SK-N-SH (cell line): ENCODE measurements at regions not wholly inside any gene's neighbourhood (a gene's known extent, or its start where the extent isn't known, plus 50 kb on each side); places are given as distances from the start of the nearest gene placed in this dataset.

Experiments
- CTCF ChIA-PET: fragments of 300-600, 350-600 bp; formaldehyde crosslinking; extraction: SDS; loops from one replicate; lab custom pipeline; 2021; lab: Yijun Ruan, JAX
- POLR2A ChIA-PET: fragments of 350-600 bp; sonication (Branson Sonifier 250); formaldehyde crosslinking; extraction: SDS; loops from one replicate; lab custom pipeline; 2020; ENCODE audit warnings: antibody characterized with exemption, inconsistent platforms; lab: Yijun Ruan, JAX
- DNase-seq: peaks from one replicate; pipeline ENCODE4 v3.0.0; 2012
- H2AFZ ChIP-seq: fragments of 200-600 bp; sonication (generic); 2 replicates; pipeline ENCODE4 v1.8.1; 2016; ENCODE audit warnings: antibody characterized with exemption, mild to moderate bottlenecking, low read depth
- H3F3A ChIP-seq: fragments of 200-600 bp; sonication (generic); replicated peaks from 2 replicates; pipeline ENCODE3; 2016; ENCODE audit warnings: antibody characterized with exemption, mild to moderate bottlenecking; ENCODE audit not compliant: insufficient read depth
- H3K27ac ChIP-seq, 2 experiments: fragments of 200-500 bp in 1 of 2; fragments of 200-600 bp in 1 of 2; sonication (Bioruptor generic) in 1 of 2; sonication (generic), shearing (Covaris generic) in 1 of 2; 2 replicates each; pipeline versions ENCODE4 v1.5.1 to v1.6.1; 2014 to 2016; ENCODE audit warnings: low read depth in 2 of 2, inconsistent platforms in 1 of 2, low read length in 1 of 2, mild to moderate bottlenecking in 1 of 2, mixed read lengths in 1 of 2
- H3K27me3 ChIP-seq: fragments of 200-600 bp; sonication (generic), shearing (Covaris generic); 2 replicates; pipeline ENCODE4 v1.6.1; 2016; ENCODE audit warnings: mixed run types; ENCODE audit not compliant: insufficient read depth
- H3K36me3 ChIP-seq, 2 experiments: fragments of 200-500 bp in 1 of 2; fragments of 200-600 bp in 1 of 2; sonication (Bioruptor generic) in 1 of 2; sonication (generic) in 1 of 2; replicated peaks in 1 of 2; 2 replicates each; pipeline versions ENCODE3 to v1.5.1; 2014 to 2016; ENCODE audit warnings: low read length in 1 of 2, mild to moderate bottlenecking in 1 of 2; ENCODE audit not compliant: insufficient read depth in 2 of 2, control insufficient read depth in 1 of 2
- H3K4me1 ChIP-seq, 2 experiments: fragments of 200-500 bp in 1 of 2; fragments of 200-600 bp in 1 of 2; sonication (Bioruptor generic) in 1 of 2; sonication (generic), shearing (Covaris generic) in 1 of 2; 2 replicates each; pipeline versions ENCODE4 v1.5.1 to v1.6.1; 2014 to 2016; ENCODE audit warnings: low read depth in 1 of 2, low read length in 1 of 2, mixed run types in 1 of 2; ENCODE audit not compliant: insufficient read depth in 2 of 2, control insufficient read depth in 1 of 2
- H3K4me2 ChIP-seq: fragments of 200-600 bp; sonication (generic), shearing (Covaris generic); 2 replicates; pipeline ENCODE4 v1.6.1; 2017; ENCODE audit warnings: mixed run types
- H3K4me3 ChIP-seq, 2 experiments: fragments of 200-500 bp in 1 of 2; fragments of 200-600 bp in 1 of 2; sonication (Bioruptor generic) in 1 of 2; sonication (generic), shearing (Covaris generic) in 1 of 2; 2 replicates each; pipeline versions ENCODE4 v1.5.1 to v1.8.1; 2014 to 2016; ENCODE audit warnings: low read depth in 2 of 2, inconsistent platforms in 1 of 2, low read length in 1 of 2, mild to moderate bottlenecking in 1 of 2, mixed read lengths in 1 of 2, moderate library complexity in 1 of 2
- H3K79me2 ChIP-seq: fragments of 200-600 bp; sonication (generic); 2 replicates; pipeline ENCODE4 v1.8.1; 2017; ENCODE audit warnings: mild to moderate bottlenecking; ENCODE audit not compliant: insufficient read depth
- H3K9ac ChIP-seq: fragments of 200-600 bp; sonication (generic); 2 replicates; pipeline ENCODE4 v1.6.1; 2017; ENCODE audit warnings: mixed run types
- H3K9me2 ChIP-seq: fragments of 200-600 bp; sonication (generic); 2 replicates; pipeline ENCODE4 v1.6.1; 2017; ENCODE audit warnings: mixed run types
- H3K9me3 ChIP-seq: fragments of 200-600 bp; sonication (generic); 2 replicates; pipeline ENCODE4 v1.6.1; 2017; ENCODE audit warnings: mixed run types, mild to moderate bottlenecking, moderate library complexity
- H4K20me1 ChIP-seq: fragments of 200-600 bp; sonication (generic); 2 replicates; pipeline ENCODE4 v1.6.1; 2017; ENCODE audit warnings: mild to moderate bottlenecking, mixed run types; ENCODE audit not compliant: insufficient read depth
- CHD2 ChIP-seq: fragments of 150-350 bp; IDR thresholded peaks from 2 replicates; pipeline ENCODE4 v1.6.1; 2018; ENCODE audit warnings: low read length; ENCODE audit not compliant: partially characterized antibody
- EP300 ChIP-seq, 2 experiments: IDR thresholded peaks; 2 replicates each; pipeline versions ENCODE4 v1.4.0 to v1.6.1; 2012; ENCODE audit warnings: borderline replicate concordance in 1 of 2, low read depth in 1 of 2, low read length in 1 of 2
- EZH2phosphoT487 ChIP-seq: fragments of 200-600 bp; sonication (generic); IDR thresholded peaks from 2 replicates; pipeline ENCODE4 v1.6.1; 2017; ENCODE audit warnings: low read depth, mixed run types, mild to moderate bottlenecking, antibody characterized with exemption, moderate library complexity, borderline replicate concordance
- FOXM1 ChIP-seq: IDR thresholded peaks from 2 replicates; pipeline ENCODE4 v1.4.0; 2012; ENCODE audit warnings: low read depth, mild to moderate bottlenecking
- GATA2 ChIP-seq: sonication (generic); formaldehyde crosslinking; IDR thresholded peaks from 2 replicates; pipeline ENCODE4 v1.5.0; 2020; ENCODE audit warnings: mild to moderate bottlenecking, missing genetic modification reagents
- JUND ChIP-seq: IDR thresholded peaks from 2 replicates; pipeline ENCODE4 v1.4.0; 2012
- MEF2A ChIP-seq: IDR thresholded peaks from 2 replicates; pipeline ENCODE4 v1.4.0; 2012; ENCODE audit warnings: low read depth, borderline replicate concordance
- NFIC ChIP-seq: IDR thresholded peaks from 2 replicates; pipeline ENCODE4 v1.4.0; 2012; ENCODE audit warnings: borderline replicate concordance
- POLR2AphosphoS5 ChIP-seq: IDR thresholded peaks from 2 replicates; pipeline ENCODE4 v1.6.1; 2012; ENCODE audit warnings: low read depth, low read length
- RAD21 ChIP-seq: IDR thresholded peaks from 2 replicates; pipeline ENCODE4 v1.6.1; 2012; ENCODE audit warnings: mild to moderate bottlenecking, low read length
- RCOR1 ChIP-seq: fragments of 150-350 bp; IDR thresholded peaks from 2 replicates; pipeline ENCODE4 v1.6.1; 2017; ENCODE audit warnings: antibody characterized with exemption, low read length
- SIN3A ChIP-seq: IDR thresholded peaks from 2 replicates; pipeline ENCODE4 v1.6.1; 2012; ENCODE audit warnings: low read depth, mild to moderate bottlenecking, low read length, moderate library complexity, borderline replicate concordance
- TAF1 ChIP-seq: IDR thresholded peaks from 2 replicates; pipeline ENCODE4 v1.6.1; 2012; ENCODE audit warnings: low read depth, mild to moderate bottlenecking, low read length, moderate library complexity, borderline replicate concordance
- TF ChIP-seq, protein P1 (sequence below): fragments of 200-600 bp; sonication (generic); IDR thresholded peaks from 2 replicates; pipeline ENCODE4 v1.6.1; 2017; ENCODE audit warnings: antibody characterized with exemption, mild to moderate bottlenecking, moderate library complexity
- TF ChIP-seq, protein P2 (sequence below): fragments of 150-350 bp; IDR thresholded peaks from 2 replicates; pipeline ENCODE4 v1.6.1; 2017; ENCODE audit warnings: antibody characterized with exemption, low read length, low read depth, borderline replicate concordance
- TF ChIP-seq, protein P3 (sequence below): fragments of 150-350 bp; IDR thresholded peaks from 2 replicates; pipeline ENCODE4 v1.6.1; 2016; ENCODE audit warnings: mild to moderate bottlenecking, low read depth, low read length
- TF ChIP-seq, protein P4 (sequence below): IDR thresholded peaks from 2 replicates; pipeline ENCODE4 v1.4.0; 2012; ENCODE audit warnings: low read depth, borderline replicate concordance
- TF ChIP-seq, protein P5 (sequence below): IDR thresholded peaks from 2 replicates; pipeline ENCODE4 v1.4.0; 2012; ENCODE audit warnings: low read depth, borderline replicate concordance

DNA sequence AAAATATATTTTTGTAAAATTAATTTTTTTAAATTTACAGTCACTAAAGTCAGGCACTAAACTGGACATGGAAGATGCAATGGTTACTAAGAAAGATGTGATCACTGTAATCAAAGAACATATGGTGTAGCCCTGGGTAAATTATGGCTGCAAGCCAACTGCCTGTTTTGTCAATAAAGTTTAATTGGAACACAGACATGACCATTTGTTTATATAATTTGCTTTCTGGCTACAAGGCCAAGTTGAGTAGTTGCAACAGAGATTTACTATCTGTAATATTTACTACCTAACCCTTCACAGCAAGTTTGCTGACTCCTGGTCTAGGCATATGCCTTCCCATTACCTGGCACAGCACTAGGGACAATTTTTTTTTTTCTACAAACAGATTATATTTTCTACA, 448.9 kb downstream of the ADRA2A start:
- H3K9ac ChIP-seq, result no peak overlapping the region
- no peak for DNase-seq
- no peaks in the 10 kb centered on the region for H3F3A ChIP-seq

More for the DNA sequence above, 448.9 kb downstream of the ADRA2A start:
- no peak for TF ChIP-seq GATA2
- TF ChIP-seq, protein P1, sequence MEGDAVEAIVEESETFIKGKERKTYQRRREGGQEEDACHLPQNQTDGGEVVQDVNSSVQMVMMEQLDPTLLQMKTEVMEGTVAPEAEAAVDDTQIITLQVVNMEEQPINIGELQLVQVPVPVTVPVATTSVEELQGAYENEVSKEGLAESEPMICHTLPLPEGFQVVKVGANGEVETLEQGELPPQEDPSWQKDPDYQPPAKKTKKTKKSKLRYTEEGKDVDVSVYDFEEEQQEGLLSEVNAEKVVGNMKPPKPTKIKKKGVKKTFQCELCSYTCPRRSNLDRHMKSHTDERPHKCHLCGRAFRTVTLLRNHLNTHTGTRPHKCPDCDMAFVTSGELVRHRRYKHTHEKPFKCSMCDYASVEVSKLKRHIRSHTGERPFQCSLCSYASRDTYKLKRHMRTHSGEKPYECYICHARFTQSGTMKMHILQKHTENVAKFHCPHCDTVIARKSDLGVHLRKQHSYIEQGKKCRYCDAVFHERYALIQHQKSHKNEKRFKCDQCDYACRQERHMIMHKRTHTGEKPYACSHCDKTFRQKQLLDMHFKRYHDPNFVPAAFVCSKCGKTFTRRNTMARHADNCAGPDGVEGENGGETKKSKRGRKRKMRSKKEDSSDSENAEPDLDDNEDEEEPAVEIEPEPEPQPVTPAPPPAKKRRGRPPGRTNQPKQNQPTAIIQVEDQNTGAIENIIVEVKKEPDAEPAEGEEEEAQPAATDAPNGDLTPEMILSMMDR, result no peak
- no peak for TF ChIP-seq JUND
- TF ChIP-seq FOXM1, result no peak
- TF ChIP-seq CHD2, result no peak
- no peak for TF ChIP-seq POLR2AphosphoS5
- no peak for TF ChIP-seq RCOR1
- TF ChIP-seq, protein P2, sequence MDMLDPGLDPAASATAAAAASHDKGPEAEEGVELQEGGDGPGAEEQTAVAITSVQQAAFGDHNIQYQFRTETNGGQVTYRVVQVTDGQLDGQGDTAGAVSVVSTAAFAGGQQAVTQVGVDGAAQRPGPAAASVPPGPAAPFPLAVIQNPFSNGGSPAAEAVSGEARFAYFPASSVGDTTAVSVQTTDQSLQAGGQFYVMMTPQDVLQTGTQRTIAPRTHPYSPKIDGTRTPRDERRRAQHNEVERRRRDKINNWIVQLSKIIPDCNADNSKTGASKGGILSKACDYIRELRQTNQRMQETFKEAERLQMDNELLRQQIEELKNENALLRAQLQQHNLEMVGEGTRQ, result no peak
- no peak for TF ChIP-seq RAD21
- no peak for TF ChIP-seq NFIC
- TF ChIP-seq EP300 (IDR thresholded peaks at IDR 0.05; ENCODE audit: borderline replicate concordance in 1 of 2, low read depth in 1 of 2, low read length in 1 of 2), result no peak
- TF ChIP-seq, protein P3, sequence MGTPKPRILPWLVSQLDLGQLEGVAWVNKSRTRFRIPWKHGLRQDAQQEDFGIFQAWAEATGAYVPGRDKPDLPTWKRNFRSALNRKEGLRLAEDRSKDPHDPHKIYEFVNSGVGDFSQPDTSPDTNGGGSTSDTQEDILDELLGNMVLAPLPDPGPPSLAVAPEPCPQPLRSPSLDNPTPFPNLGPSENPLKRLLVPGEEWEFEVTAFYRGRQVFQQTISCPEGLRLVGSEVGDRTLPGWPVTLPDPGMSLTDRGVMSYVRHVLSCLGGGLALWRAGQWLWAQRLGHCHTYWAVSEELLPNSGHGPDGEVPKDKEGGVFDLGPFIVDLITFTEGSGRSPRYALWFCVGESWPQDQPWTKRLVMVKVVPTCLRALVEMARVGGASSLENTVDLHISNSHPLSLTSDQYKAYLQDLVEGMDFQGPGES, result no peak
- no peak for TF ChIP-seq TAF1
- TF ChIP-seq SIN3A, result no peak
- TF ChIP-seq, protein P4, sequence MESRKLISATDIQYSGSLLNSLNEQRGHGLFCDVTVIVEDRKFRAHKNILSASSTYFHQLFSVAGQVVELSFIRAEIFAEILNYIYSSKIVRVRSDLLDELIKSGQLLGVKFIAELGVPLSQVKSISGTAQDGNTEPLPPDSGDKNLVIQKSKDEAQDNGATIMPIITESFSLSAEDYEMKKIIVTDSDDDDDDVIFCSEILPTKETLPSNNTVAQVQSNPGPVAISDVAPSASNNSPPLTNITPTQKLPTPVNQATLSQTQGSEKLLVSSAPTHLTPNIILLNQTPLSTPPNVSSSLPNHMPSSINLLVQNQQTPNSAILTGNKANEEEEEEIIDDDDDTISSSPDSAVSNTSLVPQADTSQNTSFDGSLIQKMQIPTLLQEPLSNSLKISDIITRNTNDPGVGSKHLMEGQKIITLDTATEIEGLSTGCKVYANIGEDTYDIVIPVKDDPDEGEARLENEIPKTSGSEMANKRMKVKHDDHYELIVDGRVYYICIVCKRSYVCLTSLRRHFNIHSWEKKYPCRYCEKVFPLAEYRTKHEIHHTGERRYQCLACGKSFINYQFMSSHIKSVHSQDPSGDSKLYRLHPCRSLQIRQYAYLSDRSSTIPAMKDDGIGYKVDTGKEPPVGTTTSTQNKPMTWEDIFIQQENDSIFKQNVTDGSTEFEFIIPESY, result no peak
- TF ChIP-seq EZH2phosphoT487, result no peak
- TF ChIP-seq, protein P5, sequence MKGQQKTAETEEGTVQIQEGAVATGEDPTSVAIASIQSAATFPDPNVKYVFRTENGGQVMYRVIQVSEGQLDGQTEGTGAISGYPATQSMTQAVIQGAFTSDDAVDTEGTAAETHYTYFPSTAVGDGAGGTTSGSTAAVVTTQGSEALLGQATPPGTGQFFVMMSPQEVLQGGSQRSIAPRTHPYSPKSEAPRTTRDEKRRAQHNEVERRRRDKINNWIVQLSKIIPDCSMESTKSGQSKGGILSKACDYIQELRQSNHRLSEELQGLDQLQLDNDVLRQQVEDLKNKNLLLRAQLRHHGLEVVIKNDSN, result no peak
- TF ChIP-seq MEF2A, result no peak
- Histone ChIP-seq H2AFZ (no peak overlapping the region), H3K79me2 (no peaks in the 10 kb centered on the region), H3K4me3 (no peak overlapping the region), H3K4me2 (no peak overlapping the region), H3K9me3 (0 out of 2 replicates have a peak, but pooled peaks cover 5% of the 10 kb centered on the region), H3K36me3 (no peaks in the 10 kb centered on the region), H3K27me3 (no peaks in the 10 kb centered on the region), H4K20me1 (no peaks in the 10 kb centered on the region), H3K27ac (no peak overlapping the region), H3K9me2 (no peaks in the 10 kb centered on the region), H3K4me1 (no peaks in the 10 kb centered on the region)
- CTCF ChIA-PET, result interaction anchor here (1.5 kb wide), 1 partner anchor 72 kb away, joined by 3 read pairs; no protein-coding TSS in a partner anchor
- POLR2A ChIA-PET, result no interaction called here
